Esophagus muscularis mucosa (tissue), 4 donors: ENCODE measurements at regions not wholly inside any gene's neighbourhood (a gene's known extent, or its start where the extent isn't known, plus 50 kb on each side); places are given as distances from the start of the nearest gene placed in this dataset.

ENCODE experiments used
- DNase-seq: peaks from one replicate; pipeline ENCODE4 v3.0.0-alpha.2; 2017; ENCODE audit errors: extremely low spot score
- H3K27ac ChIP-seq, 4 donors: fragments of 200-600 bp; sonication (generic); replicated peaks in 1 of 4; 1 replicate in 3 of 4; 2 replicates in 1 of 4; pipeline ENCODE4 v1.5.1; 2016 to 2019; ENCODE audit warnings: mild to moderate bottlenecking in 1 of 4
- H3K27me3 ChIP-seq, 4 donors: fragments of 200-600 bp; sonication (generic); one replicate each; pipeline versions ENCODE4 v1.5.1 to v1.6.0; 2016 to 2019
- H3K36me3 ChIP-seq, 4 donors: fragments of 200-600 bp; sonication (generic); one replicate each; pipeline ENCODE4 v1.5.1; 2016 to 2019
- H3K4me1 ChIP-seq, 4 donors: fragments of 200-600 bp; sonication (generic); one replicate each; pipeline ENCODE4 v1.5.1; 2016 to 2019
- H3K4me3 ChIP-seq, 4 donors: fragments of 200-600 bp; sonication (generic); 1 replicate in 2 of 4; 2 replicates in 2 of 4; pipeline ENCODE4 v1.5.1; 2016 to 2019; ENCODE audit warnings: mild to moderate bottlenecking in 4 of 4, moderate library complexity in 1 of 4
- H3K9me3 ChIP-seq, 4 donors: fragments of 200-600 bp; sonication (generic); 1 replicate in 3 of 4; 2 replicates in 1 of 4; pipeline ENCODE4 v1.5.1; 2016 to 2019
- EP300 ChIP-seq: sonication (generic); formaldehyde crosslinking; IDR thresholded peaks from one replicate; pipeline ENCODE4 v1.6.1; 2017; ENCODE audit warnings: antibody characterized with exemption
- POLR2A ChIP-seq: fragments of 450-650 bp; IDR thresholded peaks from one replicate; pipeline ENCODE4 v1.6.1; 2017; ENCODE audit warnings: antibody characterized with exemption, moderate library complexity, mild to moderate bottlenecking, low read depth
- POLR2AphosphoS5 ChIP-seq, 2 donors: sonication (generic); formaldehyde crosslinking; IDR thresholded peaks; one replicate each; pipeline ENCODE4 v1.6.1; 2017; ENCODE audit warnings: antibody characterized with exemption in 2 of 2
- whole genome bisulfite sequencing: methylation state at CpG from one replicate; pipeline ENCODE4 v1.1.5; 2018; 5-methylcytosine and 5-hydroxymethylcytosine counted together
- intact Hi-C: fragments of 100-400 bp; cut with DNase I; formaldehyde crosslinking; loops from one replicate; pipeline ENCODE4 v1.15.1; 2023
- TF ChIP-seq, protein P1 (sequence below), 3 experiments: fragments of 200-600 bp in 2 of 3; fragments of 450-650 bp in 1 of 3; sonication (generic) in 2 of 3; IDR thresholded peaks; one replicate each; pipeline ENCODE4 v1.5.1; 2017 to 2019; ENCODE audit warnings: antibody characterized with exemption in 3 of 3, mild to moderate bottlenecking in 2 of 3, moderate library complexity in 1 of 3

DNA sequence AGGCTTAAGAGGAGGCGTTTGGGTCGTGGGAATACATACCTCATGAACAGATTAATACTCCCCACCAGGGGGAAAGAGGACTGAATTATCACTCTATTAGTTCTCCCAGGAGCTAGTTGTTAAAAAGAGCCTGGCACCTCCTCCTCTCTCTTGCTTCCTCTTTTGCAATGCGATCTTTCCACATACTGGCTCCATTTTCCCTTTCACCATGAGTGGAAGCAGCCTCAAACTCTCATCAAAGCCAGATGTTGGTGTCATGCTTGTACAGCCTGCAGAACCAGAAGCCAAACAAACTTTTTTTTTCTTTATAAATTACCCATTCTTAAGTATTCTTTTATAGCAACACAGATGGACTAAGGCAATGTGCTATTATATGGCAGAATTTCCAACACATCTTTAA lies 258.5 kb downstream of the FAM76B start:
- no peaks in the 10 kb centered on the region for H3K9me3 ChIP-seq
- no peak overlapping the region for H3K27ac ChIP-seq
- no peaks in the 10 kb centered on the region for H3K27me3 ChIP-seq
- intact Hi-C loops = no loop called here
- H3K4me3 ChIP-seq = no peak overlapping the region
- H3K4me1 ChIP-seq = no peaks in the 10 kb centered on the region
- no peaks in the 10 kb centered on the region for H3K36me3 ChIP-seq
- 94% methylated on average over 3 of the region's 3 CpGs for WGBS
- peak; percentile 7 for DNase-seq
- TF ChIP-seq EP300 (no peak), POLR2AphosphoS5 (IDR thresholded peaks at IDR 0.05) (no peak), POLR2A (no peak)
- TF ChIP-seq, protein P1, sequence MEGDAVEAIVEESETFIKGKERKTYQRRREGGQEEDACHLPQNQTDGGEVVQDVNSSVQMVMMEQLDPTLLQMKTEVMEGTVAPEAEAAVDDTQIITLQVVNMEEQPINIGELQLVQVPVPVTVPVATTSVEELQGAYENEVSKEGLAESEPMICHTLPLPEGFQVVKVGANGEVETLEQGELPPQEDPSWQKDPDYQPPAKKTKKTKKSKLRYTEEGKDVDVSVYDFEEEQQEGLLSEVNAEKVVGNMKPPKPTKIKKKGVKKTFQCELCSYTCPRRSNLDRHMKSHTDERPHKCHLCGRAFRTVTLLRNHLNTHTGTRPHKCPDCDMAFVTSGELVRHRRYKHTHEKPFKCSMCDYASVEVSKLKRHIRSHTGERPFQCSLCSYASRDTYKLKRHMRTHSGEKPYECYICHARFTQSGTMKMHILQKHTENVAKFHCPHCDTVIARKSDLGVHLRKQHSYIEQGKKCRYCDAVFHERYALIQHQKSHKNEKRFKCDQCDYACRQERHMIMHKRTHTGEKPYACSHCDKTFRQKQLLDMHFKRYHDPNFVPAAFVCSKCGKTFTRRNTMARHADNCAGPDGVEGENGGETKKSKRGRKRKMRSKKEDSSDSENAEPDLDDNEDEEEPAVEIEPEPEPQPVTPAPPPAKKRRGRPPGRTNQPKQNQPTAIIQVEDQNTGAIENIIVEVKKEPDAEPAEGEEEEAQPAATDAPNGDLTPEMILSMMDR (IDR thresholded peaks at IDR 0.05) = no peak

DNA sequence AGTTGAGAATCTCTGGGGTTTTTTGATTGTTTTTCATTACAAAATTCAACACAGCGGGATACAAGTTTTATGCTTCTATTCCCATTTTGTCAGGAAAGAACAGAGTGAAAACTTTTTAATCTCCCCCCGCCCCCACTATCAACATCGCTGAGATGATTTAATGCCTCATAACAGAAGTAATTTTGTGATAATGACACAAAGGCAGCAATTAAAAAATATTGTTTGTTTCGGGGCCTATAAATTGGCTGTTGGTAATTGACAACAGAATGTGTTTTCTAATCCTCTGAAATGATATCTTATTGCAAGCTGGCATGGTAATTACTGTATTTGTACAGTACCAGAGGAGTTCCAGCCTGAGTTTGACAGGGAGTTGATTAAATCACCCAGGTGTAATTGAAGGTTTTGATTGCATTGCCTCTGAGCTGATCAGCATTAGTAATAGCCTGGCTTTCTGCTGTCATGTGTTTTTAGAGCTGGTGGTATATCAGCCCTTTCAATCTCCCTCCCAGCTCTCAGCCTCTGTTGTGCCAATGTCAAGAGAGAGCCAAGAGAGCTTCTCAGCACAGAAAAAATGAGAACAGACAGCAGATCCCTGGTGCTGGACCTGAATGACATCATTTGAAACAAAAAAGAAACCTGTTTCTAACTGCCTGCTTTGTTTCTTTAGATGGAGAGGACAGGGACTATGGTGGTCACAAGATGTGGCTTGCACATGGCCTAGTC lies 265.1 kb downstream of the FAM76B start:
- WGBS = 94% methylated on average over 4 of the region's 4 CpGs

DNA sequence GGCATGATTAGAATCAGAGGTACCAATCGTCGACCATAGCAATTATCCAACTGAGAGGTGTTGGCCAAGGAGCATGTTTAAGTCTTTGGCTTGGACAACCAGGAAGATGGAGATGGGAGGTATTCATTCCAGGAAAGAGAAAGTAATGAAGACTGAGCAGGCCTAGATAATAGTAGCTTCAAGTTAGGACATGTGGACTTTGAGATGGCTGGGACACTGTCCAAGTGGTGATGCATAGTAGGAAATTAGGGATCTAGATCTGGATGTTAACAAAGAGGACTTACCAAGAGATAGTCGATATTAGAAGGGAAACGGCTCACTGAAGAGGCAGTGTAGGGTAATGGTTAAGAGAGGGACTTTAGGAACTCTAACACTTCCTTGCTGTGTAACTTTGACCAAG lies 266.7 kb downstream of the FAM76B start:
- no peak overlapping the region for H3K27ac ChIP-seq
- 70% methylated on average over 4 of the region's 4 CpGs for WGBS
- no peaks in the 10 kb centered on the region for H3K9me3 ChIP-seq
- TF ChIP-seq POLR2A (no peak), POLR2AphosphoS5 (IDR thresholded peaks at IDR 0.05) (no peak), EP300 (no peak)
- TF ChIP-seq, protein P1 (IDR thresholded peaks at IDR 0.05) = no peak
- no peaks in the 10 kb centered on the region for H3K27me3 ChIP-seq
- no peaks in the 10 kb centered on the region for H3K36me3 ChIP-seq
- intact Hi-C loops = no loop called here
- H3K4me1 ChIP-seq = peaks cover 0 to 4% (median 0%) of the 10 kb centered on the region in 4 donors
- DNase-seq = peak; percentile 14
- no peak overlapping the region for H3K4me3 ChIP-seq

More for the DNA sequence above, 265.1 kb downstream of the FAM76B start:
- H3K4me1 ChIP-seq = peaks cover 0 to 4% (median 0%) of the 10 kb centered on the region in 4 donors
- no peak overlapping the region for H3K4me3 ChIP-seq
- no peak for TF ChIP-seq POLR2AphosphoS5 (IDR thresholded peaks at IDR 0.05)
- TF ChIP-seq POLR2A = no peak
- no peaks in the 10 kb centered on the region for H3K36me3 ChIP-seq
- no peak overlapping the region for H3K27ac ChIP-seq
- intact Hi-C loops = no loop called here
- H3K27me3 ChIP-seq = no peaks in the 10 kb centered on the region
- no peaks in the 10 kb centered on the region for H3K9me3 ChIP-seq
- peak; percentile 53 for DNase-seq

DNA sequence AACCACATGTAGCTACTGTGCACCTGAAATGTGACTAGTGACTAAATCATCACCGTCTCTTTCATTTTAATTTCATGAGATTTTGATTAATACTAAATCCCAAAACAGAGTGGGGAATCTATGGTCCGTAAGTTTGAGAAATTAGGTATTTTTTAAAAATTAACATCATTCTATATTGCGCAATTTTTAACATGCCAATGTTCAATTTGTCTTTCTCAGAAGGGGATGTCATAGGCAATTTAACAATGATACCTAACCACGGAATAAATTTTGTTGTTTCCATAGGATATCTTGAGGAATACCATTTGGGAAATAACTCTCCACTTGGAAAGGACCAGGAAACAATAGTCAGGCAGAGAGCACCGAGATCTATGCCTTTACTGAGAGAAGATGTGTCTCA lies 267.7 kb downstream of the FAM76B start:
- no peak overlapping the region for H3K27ac ChIP-seq
- TF ChIP-seq POLR2A (no peak), EP300 (no peak), POLR2AphosphoS5 (IDR thresholded peaks at IDR 0.05) (no peak)
- TF ChIP-seq, protein P1 (IDR thresholded peaks at IDR 0.05) = no peak
- H3K36me3 ChIP-seq = no peaks in the 10 kb centered on the region
- no peak overlapping the region for H3K4me3 ChIP-seq
- intact Hi-C loops = no loop called here
- DNase-seq = peak; percentile 50
- no peaks in the 10 kb centered on the region for H3K9me3 ChIP-seq
- peaks cover 0 to 4% (median 0%) of the 10 kb centered on the region in 4 donors for H3K4me1 ChIP-seq
- WGBS = 98% methylated on average over 5 of the region's 5 CpGs
- H3K27me3 ChIP-seq = no peaks in the 10 kb centered on the region

DNA sequence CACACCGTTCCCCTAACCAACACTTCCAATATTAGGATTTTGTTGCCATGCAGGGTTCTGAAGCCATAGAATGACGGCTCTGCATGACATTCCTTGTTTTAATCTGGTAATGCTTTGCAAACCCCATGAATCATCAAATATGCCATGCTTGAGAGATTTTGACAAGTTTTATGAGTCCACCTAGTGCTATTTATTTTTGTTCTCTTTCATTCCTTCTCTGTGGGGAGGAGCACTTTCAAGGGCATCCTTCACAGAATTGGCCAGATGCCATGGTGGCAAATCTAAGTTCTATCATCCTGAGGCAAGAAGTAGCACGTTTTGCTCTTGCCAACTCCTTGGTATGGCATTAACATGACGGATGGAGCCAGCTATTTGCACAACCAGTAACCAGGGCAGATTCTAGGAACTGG lies 268.4 kb downstream of the FAM76B start:
- 83% methylated on average over 4 of the region's 4 CpGs for WGBS
- intact Hi-C loops = no loop called here

More for the DNA sequence above, 268.4 kb downstream of the FAM76B start:
- Histone ChIP-seq H3K4me1 (peaks cover 0 to 4% (median 0%) of the 10 kb centered on the region in 4 donors), H3K9me3 (no peaks in the 10 kb centered on the region), H3K27me3 (no peaks in the 10 kb centered on the region), H3K4me3 (no peak overlapping the region), H3K36me3 (no peaks in the 10 kb centered on the region), H3K27ac (no peak overlapping the region)
- DNase-seq = no peak
- TF ChIP-seq, protein P1 (IDR thresholded peaks at IDR 0.05) = no peak
- TF ChIP-seq POLR2A (no peak), EP300 (no peak), POLR2AphosphoS5 (IDR thresholded peaks at IDR 0.05) (no peak)
